HepG2 (cell line): ENCODE measurements at regions not wholly inside any gene's neighbourhood (a gene's known extent, or its start where the extent isn't known, plus 50 kb on each side); places are given as distances from the start of the nearest gene placed in this dataset.

ENCODE experiments used
- ATAC-seq: fragments of 200-7000 bp; cut with Tn5 transposase; 3 replicates; pipeline ENCODE4 v1.9.1; 2020; ENCODE audit warnings: mild to moderate bottlenecking, moderate library complexity
- BruUV-seq: library from RNA; stranded (reverse); fragments of 400-500 nt; replicated peaks from 2 replicates; lab custom pipeline; 2021; lab: Mats Ljungman, UMichigan
- CTCF ChIA-PET: fragments of 300-600 bp; formaldehyde crosslinking; extraction: SDS; loops from one replicate; lab custom pipeline; 2021; ENCODE audit warnings: low total read pairs, inconsistent platforms, low intra/inter-chr PET ratio; lab: Yijun Ruan, JAX
- POLR2A ChIA-PET: fragments of 350-600 bp; sonication (Branson Sonifier 250); formaldehyde crosslinking; loops from one replicate; lab custom pipeline; 2020; ENCODE audit warnings: antibody characterized with exemption, inconsistent platforms; lab: Yijun Ruan, JAX
- DNase-seq: peaks from one replicate; pipeline ENCODE4 v3.0.0-alpha.2; 2015; ENCODE audit warnings: low spot score
- FAIRE-seq: peaks from 3 replicates; lab custom pipeline; 2011; peaks lifted over from hg19 to GRCh38; lab: Jason Lieb, UNC
- H2AFZ ChIP-seq: one replicate; pipeline ENCODE4 v1.6.1; 2011; ENCODE audit warnings: low read length, inconsistent platforms
- H3K27ac ChIP-seq: fragments of 300-600 bp; 3 replicates; pipeline ENCODE4 v1.8.0; 2011; ENCODE audit warnings: mixed run types, mild to moderate bottlenecking, mixed read lengths, low read length, inconsistent platforms; ENCODE audit not compliant: insufficient read depth; ENCODE audit errors: extremely low read length
- H3K27me3 ChIP-seq, 2 experiments: fragments of 200-600 bp in 1 of 2; 2 replicates in 1 of 2; 3 replicates in 1 of 2; pipeline versions ENCODE4 v1.6.0 to v1.8.0; 2011; ENCODE audit warnings: low read length in 2 of 2, mild to moderate bottlenecking in 2 of 2, moderate library complexity in 2 of 2, inconsistent platforms in 1 of 2; ENCODE audit not compliant: insufficient read depth in 2 of 2, control insufficient read depth in 1 of 2
- H3K36me3 ChIP-seq, 2 experiments: fragments of 200-600 bp in 1 of 2; replicated peaks in 1 of 2; 2 replicates in 1 of 2; 3 replicates in 1 of 2; pipeline versions ENCODE4 v1.5.1 to v1.8.0; 2011; ENCODE audit warnings: low read length in 2 of 2, inconsistent platforms in 1 of 2; ENCODE audit not compliant: insufficient read depth in 2 of 2, control insufficient read depth in 1 of 2
- H3K4me1 ChIP-seq: 2 replicates; pipeline ENCODE4 v1.5.1; 2012; ENCODE audit warnings: low read length, inconsistent platforms; ENCODE audit not compliant: insufficient read depth
- H3K4me2 ChIP-seq: 2 replicates; pipeline ENCODE4 v1.6.0; 2011; ENCODE audit warnings: low read depth, low read length, inconsistent platforms
- H3K4me3 ChIP-seq, 3 experiments: fragments of 200-600 bp in 1 of 3; sonication (generic), shearing (Covaris generic) in 1 of 3; replicated peaks in 1 of 3; 2 replicates each; pipeline ENCODE4 v1.5.1; 2011 to 2016; ENCODE audit warnings: low read length in 3 of 3, inconsistent platforms in 2 of 3, low read depth in 2 of 3, mild to moderate bottlenecking in 2 of 3, control low read depth in 1 of 3, mixed read lengths in 1 of 3; ENCODE audit not compliant: insufficient read depth in 1 of 3
- H3K79me2 ChIP-seq: one replicate; pipeline ENCODE4 v1.6.1; 2011; ENCODE audit warnings: low read length, inconsistent platforms; ENCODE audit not compliant: insufficient read depth
- H3K9ac ChIP-seq: 2 replicates; pipeline ENCODE4 v1.6.0; 2011; ENCODE audit warnings: mild to moderate bottlenecking, low read depth, low read length, inconsistent platforms; ENCODE audit not compliant: insufficient read depth
- H3K9me3 ChIP-seq: 2 replicates; pipeline ENCODE4 v1.5.1; 2012; ENCODE audit warnings: mild to moderate bottlenecking, low read length
- H4K20me1 ChIP-seq: 2 replicates; pipeline ENCODE4 v1.6.0; 2011; ENCODE audit warnings: inconsistent platforms, mild to moderate bottlenecking, low read length, moderate library complexity; ENCODE audit not compliant: insufficient read depth
- AGO1 ChIP-seq: fragments of 200-400 bp; formaldehyde crosslinking; IDR thresholded peaks from 2 replicates; pipeline ENCODE4 v1.6.1; 2017; ENCODE audit warnings: mild to moderate bottlenecking, low read depth, low read length, moderate library complexity; ENCODE audit not compliant: poor library complexity, severe bottlenecking
- HOXA7 ChIP-seq: sonication (generic); formaldehyde crosslinking; IDR thresholded peaks from 2 replicates; pipeline ENCODE4 v1.8.1; 2022; ENCODE audit warnings: mild to moderate bottlenecking, missing genetic modification reagents, moderate library complexity
- IKZF4 ChIP-seq: sonication (generic); formaldehyde crosslinking; IDR thresholded peaks from 2 replicates; pipeline ENCODE4 v1.5.1; 2020; ENCODE audit warnings: borderline replicate concordance, mild to moderate bottlenecking, low read depth, missing genetic modification reagents; ENCODE audit errors: not compliant biosample characterization
- KDM5B ChIP-seq: sonication (generic); formaldehyde crosslinking; IDR thresholded peaks from 2 replicates; pipeline ENCODE4 v1.4.0; 2020; ENCODE audit warnings: missing genetic modification reagents, mild to moderate bottlenecking, borderline replicate concordance
- KLF12 ChIP-seq: sonication (generic); formaldehyde crosslinking; IDR thresholded peaks from 2 replicates; pipeline ENCODE4 v1.4.0; 2020; ENCODE audit warnings: missing genetic modification reagents, borderline replicate concordance
- NFE2L2 ChIP-seq: fragments of 150-350 bp; IDR thresholded peaks from 2 replicates; pipeline ENCODE4 v1.6.1; 2014; ENCODE audit warnings: low read length
- PCBP2 ChIP-seq: fragments of 200-400 bp; formaldehyde crosslinking; optimal IDR thresholded peaks from 2 replicates; pipeline ENCODE3; 2018; ENCODE audit warnings: low read length, low read depth; ENCODE audit not compliant: poor library complexity, severe bottlenecking
- SOX6 ChIP-seq, 2 experiments: fragments of 450-650 bp in 1 of 2; sonication (generic) in 1 of 2; formaldehyde crosslinking in 1 of 2; IDR thresholded peaks; 2 replicates each; pipeline versions ENCODE4 v1.4.0 to v1.6.1; 2017 to 2020; ENCODE audit warnings: antibody characterized with exemption in 1 of 2, mild to moderate bottlenecking in 1 of 2, missing genetic modification reagents in 1 of 2
- SP1 ChIP-seq, 2 experiments: fragments of 450-650 bp in 1 of 2; sonication (generic) in 1 of 2; formaldehyde crosslinking in 1 of 2; IDR thresholded peaks; 2 replicates each; pipeline versions ENCODE4 v1.4.0 to v1.6.1; 2016 to 2020; ENCODE audit warnings: missing genetic modification reagents in 1 of 2
- ZNF30 ChIP-seq: sonication (generic); formaldehyde crosslinking; IDR thresholded peaks from 2 replicates; pipeline ENCODE4 v1.5.0; 2020; ENCODE audit warnings: mild to moderate bottlenecking, missing genetic modification reagents
- ZNF577 ChIP-seq: sonication (generic); formaldehyde crosslinking; IDR thresholded peaks from 2 replicates; pipeline ENCODE4 v1.4.0; 2020; ENCODE audit warnings: mild to moderate bottlenecking, low read depth, missing genetic modification reagents, borderline replicate concordance
- WGBS: methylation state at CpG from one replicate; pipeline ENCODE4 v1.1.6; 2017; ENCODE audit warnings: low lambda C conversion rate; 5-methylcytosine and 5-hydroxymethylcytosine counted together
- in situ Hi-C: cut with HindIII; loops from 2 replicates; pipeline ENCODE4 v1.10.0; 2017; ENCODE audit warnings: low pct_unique_long_range_greater_than_20kb; ENCODE audit not compliant: extremely low pct_ligation_motif_present
- intact Hi-C: fragments of 100-400 bp; cut with micrococcal nuclease; formaldehyde crosslinking; loops from one replicate; pipeline ENCODE4 v1.10.0; 2022; ENCODE audit not compliant: unreplicated experiment
- TF ChIP-seq, protein P1 (sequence below): sonication (generic); formaldehyde crosslinking; IDR thresholded peaks from 2 replicates; pipeline ENCODE4 v1.4.0; 2020; ENCODE audit warnings: missing genetic modification reagents, borderline replicate concordance
- TF ChIP-seq, protein P2 (sequence below): sonication (generic); formaldehyde crosslinking; IDR thresholded peaks from 2 replicates; pipeline ENCODE4 v1.5.0; 2020; ENCODE audit warnings: missing genetic modification reagents

DNA sequence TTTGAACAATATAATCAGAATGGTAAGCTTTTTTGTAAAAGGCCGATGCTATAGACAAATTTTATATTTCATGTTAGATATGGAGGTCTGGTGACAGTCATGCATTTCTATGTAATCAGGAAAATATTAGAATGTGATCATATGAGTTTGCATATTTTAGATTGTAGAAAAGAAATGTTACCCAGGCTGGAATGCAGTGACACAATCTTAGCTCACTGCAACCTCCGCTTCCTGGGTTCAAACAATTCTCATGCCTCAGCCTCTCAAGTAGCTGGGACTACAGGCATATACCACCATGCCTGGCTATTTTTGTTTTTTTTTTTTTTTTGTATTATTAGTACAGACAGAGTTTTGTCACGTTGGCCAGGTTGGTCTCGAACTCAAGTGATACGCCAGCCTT lies 152.0 kb downstream of the LMLN start:
- no peak overlapping the region for H2AFZ ChIP-seq
- TF ChIP-seq ZNF30 (CRISPR knock-in tag) (no peak), SP1 (IDR thresholded peaks at IDR 0.05) (no peak), SP1 (CRISPR knock-in tag; IDR thresholded peaks at IDR 0.05) (no peak), SOX6 (IDR thresholded peaks at IDR 0.05) (no peak), SOX6 (CRISPR knock-in tag; IDR thresholded peaks at IDR 0.05) (no peak), ZNF577 (CRISPR knock-in tag) (no peak)
- TF ChIP-seq, all 625 proteins: peak for 0
- FAIRE-seq, result no peak
- ChIA-PET POLR2A (no interaction called here), CTCF (no interaction called here)
- no peak overlapping the region for H3K9ac ChIP-seq
- no peak for ATAC-seq
- H4K20me1 ChIP-seq, result no peaks in the 10 kb centered on the region
- H3K4me1 ChIP-seq, result no peaks in the 10 kb centered on the region
- H3K36me3 ChIP-seq, result no peaks in the 10 kb centered on the region
- no peak overlapping the region for H3K4me3 ChIP-seq
- no peak for DNase-seq
- no peaks in the 10 kb centered on the region for H3K9me3 ChIP-seq
- in situ Hi-C loops, result no loop called here
- H3K4me2 ChIP-seq, result no peak overlapping the region
- BruUV-seq, result no TSS peak
- intact Hi-C loops, result no loop called here
- 31% methylated on average over 5 of the region's 5 CpGs for WGBS
- H3K27me3 ChIP-seq, result peaks cover 0 to 26% of the 10 kb centered on the region in 2 experiments; a peak in 1 of 5 replicates
- H3K79me2 ChIP-seq, result no peaks in the 10 kb centered on the region
- H3K27ac ChIP-seq, result no peak overlapping the region

DNA sequence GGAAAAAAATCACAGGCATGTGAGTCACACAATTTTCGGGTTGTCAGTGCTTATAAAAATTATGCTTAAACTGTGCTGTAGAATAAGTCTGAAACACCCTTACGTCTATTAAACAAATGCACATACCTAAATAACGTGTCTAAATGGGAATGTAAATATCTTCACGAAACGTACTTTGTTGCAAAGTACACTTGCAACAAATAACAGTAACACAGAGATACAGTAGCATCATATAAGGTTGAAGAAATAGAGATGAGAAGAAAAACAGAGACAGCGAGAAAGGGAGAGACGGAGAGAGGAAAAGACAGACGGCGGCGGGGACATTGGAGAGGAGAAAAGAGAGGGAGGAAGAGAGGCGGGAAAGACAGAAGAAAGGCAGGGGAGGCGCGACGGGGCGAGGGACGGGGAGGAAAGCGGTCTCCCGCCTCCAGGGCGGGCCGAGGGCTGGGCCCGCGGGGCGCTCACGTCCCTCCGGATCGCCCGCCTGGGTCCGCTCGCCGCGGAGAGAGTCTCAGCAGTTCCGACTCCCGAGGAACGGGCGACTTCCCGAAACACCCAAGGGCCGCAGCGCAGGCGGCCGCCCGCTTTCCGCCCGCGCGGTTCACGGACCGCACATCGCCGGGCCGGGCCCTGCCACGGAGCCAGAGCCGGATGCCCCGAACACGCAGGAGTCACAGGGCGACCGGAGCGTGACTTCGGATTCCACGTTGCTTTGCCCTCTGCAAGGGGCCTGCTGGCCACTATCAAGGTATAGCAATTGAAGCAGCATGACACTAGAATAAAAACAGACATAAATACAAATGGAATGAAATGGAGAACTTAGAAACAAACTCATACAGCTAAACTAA lies 153.4 kb downstream of the LMLN start:
- DNase-seq, result no peak
- H3K9me3 ChIP-seq, result no peaks in the 10 kb centered on the region
- ChIA-PET POLR2A (no interaction called here), CTCF (no interaction called here)
- H3K4me3 ChIP-seq, result no peak overlapping the region
- no peaks in the 10 kb centered on the region for H4K20me1 ChIP-seq
- H2AFZ ChIP-seq, result no peak overlapping the region
- no peak overlapping the region for H3K9ac ChIP-seq
- peaks cover 0 to 26% of the 10 kb centered on the region in 2 experiments; a peak in 1 of 5 replicates for H3K27me3 ChIP-seq
- no peaks in the 10 kb centered on the region for H3K36me3 ChIP-seq
- intact Hi-C loops (no loop called here), in situ Hi-C loops (no loop called here)
- no peaks in the 10 kb centered on the region for H3K4me1 ChIP-seq
- no peak overlapping the region for H3K27ac ChIP-seq
- BruUV-seq, result no TSS peak
- no peak for FAIRE-seq
- no peaks in the 10 kb centered on the region for H3K79me2 ChIP-seq
- no peak overlapping the region for H3K4me2 ChIP-seq
- ATAC-seq, result no peak
- WGBS, result 51% methylated on average over 36 of the region's 59 CpGs
- TF ChIP-seq, protein P1, sequence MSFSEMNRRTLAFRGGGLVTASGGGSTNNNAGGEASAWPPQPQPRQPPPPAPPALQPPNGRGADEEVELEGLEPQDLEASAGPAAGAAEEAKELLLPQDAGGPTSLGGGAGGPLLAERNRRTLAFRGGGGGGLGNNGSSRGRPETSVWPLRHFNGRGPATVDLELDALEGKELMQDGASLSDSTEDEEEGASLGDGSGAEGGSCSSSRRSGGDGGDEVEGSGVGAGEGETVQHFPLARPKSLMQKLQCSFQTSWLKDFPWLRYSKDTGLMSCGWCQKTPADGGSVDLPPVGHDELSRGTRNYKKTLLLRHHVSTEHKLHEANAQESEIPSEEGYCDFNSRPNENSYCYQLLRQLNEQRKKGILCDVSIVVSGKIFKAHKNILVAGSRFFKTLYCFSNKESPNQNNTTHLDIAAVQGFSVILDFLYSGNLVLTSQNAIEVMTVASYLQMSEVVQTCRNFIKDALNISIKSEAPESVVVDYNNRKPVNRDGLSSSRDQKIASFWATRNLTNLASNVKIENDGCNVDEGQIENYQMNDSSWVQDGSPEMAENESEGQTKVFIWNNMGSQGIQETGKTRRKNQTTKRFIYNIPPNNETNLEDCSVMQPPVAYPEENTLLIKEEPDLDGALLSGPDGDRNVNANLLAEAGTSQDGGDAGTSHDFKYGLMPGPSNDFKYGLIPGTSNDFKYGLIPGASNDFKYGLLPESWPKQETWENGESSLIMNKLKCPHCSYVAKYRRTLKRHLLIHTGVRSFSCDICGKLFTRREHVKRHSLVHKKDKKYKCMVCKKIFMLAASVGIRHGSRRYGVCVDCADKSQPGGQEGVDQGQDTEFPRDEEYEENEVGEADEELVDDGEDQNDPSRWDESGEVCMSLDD, result no peak
- TF ChIP-seq, protein P2, sequence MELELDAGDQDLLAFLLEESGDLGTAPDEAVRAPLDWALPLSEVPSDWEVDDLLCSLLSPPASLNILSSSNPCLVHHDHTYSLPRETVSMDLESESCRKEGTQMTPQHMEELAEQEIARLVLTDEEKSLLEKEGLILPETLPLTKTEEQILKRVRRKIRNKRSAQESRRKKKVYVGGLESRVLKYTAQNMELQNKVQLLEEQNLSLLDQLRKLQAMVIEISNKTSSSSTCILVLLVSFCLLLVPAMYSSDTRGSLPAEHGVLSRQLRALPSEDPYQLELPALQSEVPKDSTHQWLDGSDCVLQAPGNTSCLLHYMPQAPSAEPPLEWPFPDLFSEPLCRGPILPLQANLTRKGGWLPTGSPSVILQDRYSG (CRISPR knock-in tag), result no peak
- TF ChIP-seq KDM5B (CRISPR knock-in tag) (no peak), IKZF4 (CRISPR knock-in tag) (no peak), NFE2L2 (no peak), HOXA7 (CRISPR knock-in tag) (no peak), AGO1 (no peak), PCBP2 (no peak), KLF12 (no peak)
